Neural progenitor cell (in vitro differentiated cells): ENCODE measurements at regions not wholly inside any gene's neighbourhood (a gene's known extent, or its start where the extent isn't known, plus 50 kb on each side); places are given as distances from the start of the nearest gene placed in this dataset.

Experiments
- DNase-seq: peaks from one replicate; pipeline ENCODE4 v3.0.0-alpha.2; 2016; ENCODE audit warnings: low spot score
- H2AFZ ChIP-seq: fragments of 200-600 bp; sonication (generic); replicated peaks from 2 replicates; pipeline ENCODE4 v1.6.1; 2016; ENCODE audit warnings: antibody characterized with exemption
- H3F3A ChIP-seq: fragments of 200-600 bp; sonication (generic); 2 replicates; pipeline ENCODE4 v1.6.1; 2016; ENCODE audit warnings: antibody characterized with exemption, low read depth
- H3K27ac ChIP-seq: fragments of 200-600 bp; sonication (generic); 2 replicates; pipeline ENCODE4 v1.5.1; 2016; ENCODE audit warnings: mild to moderate bottlenecking
- H3K27me3 ChIP-seq: fragments of 200-600 bp; sonication (generic); 2 replicates; pipeline ENCODE4 v1.6.1; 2016; ENCODE audit warnings: mild to moderate bottlenecking, moderate library complexity
- H3K36me3 ChIP-seq: fragments of 200-600 bp; sonication (generic); 2 replicates; pipeline ENCODE4 v1.5.1; 2016
- H3K4me1 ChIP-seq: fragments of 200-600 bp; sonication (generic); 2 replicates; pipeline ENCODE4 v1.6.1; 2016; ENCODE audit warnings: mixed run types
- H3K4me2 ChIP-seq: fragments of 200-600 bp; sonication (generic); 2 replicates; pipeline ENCODE4 v1.6.1; 2016
- H3K4me3 ChIP-seq: fragments of 200-600 bp; sonication (generic); 2 replicates; pipeline ENCODE4 v1.5.1; 2016
- H3K79me2 ChIP-seq: fragments of 200-600 bp; sonication (generic); 2 replicates; pipeline ENCODE4 v1.6.1; 2016; ENCODE audit warnings: low read depth
- H3K9ac ChIP-seq: fragments of 200-600 bp; sonication (generic); 2 replicates; pipeline ENCODE4 v1.6.1; 2016
- H3K9me3 ChIP-seq: fragments of 200-600 bp; sonication (generic); 2 replicates; pipeline ENCODE4 v1.5.1; 2016; ENCODE audit warnings: low read depth
- H4K20me1 ChIP-seq: fragments of 200-600 bp; sonication (generic); 2 replicates; pipeline ENCODE4 v1.6.1; 2016; ENCODE audit warnings: low read depth
- H3K27ac Mint-ChIP-seq: 3 replicates; pipeline ENCODE4 v1.8.0; 2021; ENCODE audit warnings: mixed read lengths
- H3K27me3 Mint-ChIP-seq: 2 replicates; pipeline ENCODE4 v1.8.0; 2022; ENCODE audit warnings: low read depth, mild to moderate bottlenecking, inconsistent platforms, moderate library complexity, mixed read lengths; ENCODE audit not compliant: insufficient read depth
- H3K36me3 Mint-ChIP-seq: 3 replicates; pipeline ENCODE4 v1.8.0; 2021; ENCODE audit warnings: mixed read lengths
- H3K4me1 Mint-ChIP-seq: 3 replicates; pipeline ENCODE4 v1.8.0; 2021; ENCODE audit warnings: mixed read lengths
- H3K4me3 Mint-ChIP-seq: 3 replicates; pipeline ENCODE4 v1.8.0; 2021; ENCODE audit warnings: mild to moderate bottlenecking, moderate library complexity, mixed read lengths
- H3K9me3 Mint-ChIP-seq: 3 replicates; pipeline ENCODE4 v1.8.0; 2020; ENCODE audit warnings: mixed read lengths
- CTCF ChIP-seq: fragments of 200-600 bp; sonication (generic); IDR thresholded peaks from 2 replicates; pipeline ENCODE4 v1.5.1; 2017; ENCODE audit warnings: antibody characterized with exemption, mild to moderate bottlenecking
- EZH2 ChIP-seq: fragments of 200-600 bp; sonication (generic); IDR thresholded peaks from 2 replicates; pipeline ENCODE4 v1.6.1; 2017; ENCODE audit warnings: antibody characterized with exemption, mild to moderate bottlenecking, moderate library complexity
- EZH2phosphoT487 ChIP-seq: fragments of 200-600 bp; sonication (generic); IDR thresholded peaks from 2 replicates; pipeline ENCODE4 v1.6.1; 2017; ENCODE audit warnings: antibody characterized with exemption

DNA sequence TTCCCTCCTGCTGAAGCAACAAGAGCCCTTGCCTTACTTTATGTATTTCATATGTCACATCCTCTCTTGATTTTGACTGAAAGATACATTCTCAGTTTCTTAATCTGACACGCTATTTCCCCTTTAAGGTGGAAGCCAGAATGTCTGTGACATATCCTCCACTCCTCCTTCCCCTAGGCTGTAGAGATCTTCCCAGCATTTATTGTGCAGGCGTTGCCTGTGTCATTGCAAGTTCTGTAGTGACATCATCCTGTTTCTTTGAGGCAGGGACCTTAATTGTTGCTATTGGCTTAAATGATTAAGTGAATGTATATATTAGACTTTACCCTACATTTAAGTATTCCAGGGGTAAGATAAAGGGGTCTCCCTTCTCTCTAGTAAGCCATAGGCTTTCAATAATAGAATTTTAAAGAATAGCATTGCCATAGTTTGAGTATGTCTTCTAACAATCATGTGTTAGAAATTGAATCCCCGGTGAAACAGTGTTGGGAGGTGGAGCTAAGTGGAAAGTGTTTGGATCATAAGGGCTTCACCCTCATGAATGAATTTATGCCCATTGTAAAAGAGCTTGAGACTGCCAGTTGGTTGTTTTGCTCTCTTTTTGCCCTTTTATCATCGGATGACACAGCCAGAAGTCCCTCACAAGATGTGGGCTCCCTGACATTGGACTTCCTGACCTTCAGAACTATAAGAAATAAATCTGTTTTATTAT, 189.5 kb upstream of the CDC14C start:
- Histone ChIP-seq H2AFZ (no peak overlapping the region), H3F3A (no peaks in the 10 kb centered on the region), H3K4me2 (no peak overlapping the region), H3K4me1 (no peaks in the 10 kb centered on the region), H3K9me3 (no peaks in the 10 kb centered on the region), H4K20me1 (no peaks in the 10 kb centered on the region), H3K27me3 (no peaks in the 10 kb centered on the region), H3K79me2 (no peaks in the 10 kb centered on the region), H3K36me3 (no peaks in the 10 kb centered on the region), H3K27ac (no peak overlapping the region), H3K9ac (no peak overlapping the region), H3K4me3 (no peak overlapping the region)
- H3K4me3 Mint-ChIP-seq: no peak overlapping the region
- H3K4me1 Mint-ChIP-seq: no peaks in the 10 kb centered on the region
- H3K9me3 Mint-ChIP-seq: peaks cover 17% of the 10 kb centered on the region
- TF ChIP-seq EZH2: no peak
- no peak for TF ChIP-seq CTCF
- TF ChIP-seq EZH2phosphoT487: no peak
- DNase-seq: no peak
- peaks cover 2% of the 10 kb centered on the region for H3K27me3 Mint-ChIP-seq
- no peaks in the 10 kb centered on the region for H3K36me3 Mint-ChIP-seq
- H3K27ac Mint-ChIP-seq: no peak overlapping the region

DNA sequence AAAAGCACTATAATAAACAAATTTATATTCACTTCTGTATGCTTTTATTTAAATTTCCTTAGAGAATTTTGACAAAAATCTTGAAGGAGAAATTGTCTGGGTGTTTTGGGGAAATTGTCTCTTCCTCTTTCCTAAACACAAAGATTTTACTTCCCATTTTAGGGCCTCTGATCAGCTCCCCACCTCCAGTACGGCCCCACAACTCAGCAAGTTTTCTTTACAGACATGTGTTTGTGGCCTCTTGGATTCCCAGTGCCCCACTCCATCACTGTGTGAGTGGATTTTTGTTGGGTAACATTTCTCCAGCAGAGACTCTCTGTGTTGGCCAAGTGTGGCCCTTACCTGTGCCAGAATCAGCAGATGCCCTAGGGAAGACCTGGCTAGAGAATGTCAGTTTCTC, 182.8 kb upstream of the CDC14C start:
- H3K4me1 ChIP-seq: no peaks in the 10 kb centered on the region
- no peak overlapping the region for H2AFZ ChIP-seq
- no peak overlapping the region for H3K27ac ChIP-seq
- no peak for DNase-seq
- peaks cover 20% of the 10 kb centered on the region for H3K9me3 Mint-ChIP-seq
- H3F3A ChIP-seq: no peaks in the 10 kb centered on the region
- H3K27me3 ChIP-seq: no peaks in the 10 kb centered on the region
- H4K20me1 ChIP-seq: no peaks in the 10 kb centered on the region
- no peak overlapping the region for H3K4me3 ChIP-seq
- no peaks in the 10 kb centered on the region for H3K79me2 ChIP-seq
- no peaks in the 10 kb centered on the region for H3K9me3 ChIP-seq
- no peaks in the 10 kb centered on the region for H3K36me3 ChIP-seq
- no peak for TF ChIP-seq EZH2
- TF ChIP-seq EZH2phosphoT487: no peak
- TF ChIP-seq CTCF: no peak
- no peaks in the 10 kb centered on the region for H3K36me3 Mint-ChIP-seq
- no peak overlapping the region for H3K4me2 ChIP-seq
- peaks cover 11% of the 10 kb centered on the region for H3K4me1 Mint-ChIP-seq
- H3K27ac Mint-ChIP-seq: no peak overlapping the region
- H3K4me3 Mint-ChIP-seq: no peak overlapping the region
- H3K9ac ChIP-seq: no peak overlapping the region
- no peaks in the 10 kb centered on the region for H3K27me3 Mint-ChIP-seq

GRCh38 chr7:48742079-48742798, 182.1 kb upstream of the CDC14C start:
- Histone ChIP-seq H3K9ac (no peak overlapping the region), H3K9me3 (no peaks in the 10 kb centered on the region), H3K4me2 (no peak overlapping the region), H3K36me3 (no peaks in the 10 kb centered on the region), H3K4me1 (no peaks in the 10 kb centered on the region), H2AFZ (no peak overlapping the region), H3K27me3 (no peaks in the 10 kb centered on the region), H3K79me2 (no peaks in the 10 kb centered on the region), H3K27ac (no peak overlapping the region), H3K4me3 (no peak overlapping the region), H3F3A (no peaks in the 10 kb centered on the region), H4K20me1 (no peaks in the 10 kb centered on the region)
- peaks cover 11% of the 10 kb centered on the region for H3K4me1 Mint-ChIP-seq
- DNase-seq: no peak
- no peak overlapping the region for H3K27ac Mint-ChIP-seq
- no peaks in the 10 kb centered on the region for H3K27me3 Mint-ChIP-seq
- peaks cover 20% of the 10 kb centered on the region for H3K9me3 Mint-ChIP-seq
- H3K36me3 Mint-ChIP-seq: no peaks in the 10 kb centered on the region
- TF ChIP-seq EZH2phosphoT487 (no peak), CTCF (no peak), EZH2 (no peak)
- no peak overlapping the region for H3K4me3 Mint-ChIP-seq
